Large intestine (tissue), 3 donors: ENCODE measurements at regions not wholly inside any gene's neighbourhood (a gene's known extent, or its start where the extent isn't known, plus 50 kb on each side); places are given as distances from the start of the nearest gene placed in this dataset.

Source experiments
- DNase-seq, 2 donors: peaks; one replicate each; pipeline versions ENCODE4 v3.0.0 to v3.0.0-alpha.2; 2013
- H3K27ac ChIP-seq: one replicate; pipeline ENCODE4 v1.5.1; 2013; ENCODE audit warnings: low read length
- H3K27me3 ChIP-seq: 2 replicates; pipeline ENCODE4 v1.6.1; 2013; ENCODE audit warnings: low read length; ENCODE audit not compliant: control insufficient read depth, insufficient read depth
- H3K36me3 ChIP-seq: 2 replicates; pipeline ENCODE4 v1.6.1; 2013; ENCODE audit warnings: low read length; ENCODE audit not compliant: control insufficient read depth, insufficient read depth
- H3K4me1 ChIP-seq: one replicate; pipeline ENCODE4 v1.6.1; 2013; ENCODE audit warnings: low read length; ENCODE audit not compliant: control insufficient read depth, insufficient read depth
- H3K4me3 ChIP-seq: one replicate; pipeline ENCODE4 v1.5.1; 2013; ENCODE audit warnings: low read length
- H3K9me3 ChIP-seq: one replicate; pipeline ENCODE4 v1.6.1; 2013; ENCODE audit warnings: mild to moderate bottlenecking, low read depth, low read length, moderate library complexity; ENCODE audit not compliant: control insufficient read depth
- WGBS: methylation state at CpG from one replicate; pipeline ENCODE4 v1.1.5; 2013; ENCODE audit warnings: low lambda C conversion rate; ENCODE audit not compliant: insufficient coverage; 5-methylcytosine and 5-hydroxymethylcytosine counted together

DNA sequence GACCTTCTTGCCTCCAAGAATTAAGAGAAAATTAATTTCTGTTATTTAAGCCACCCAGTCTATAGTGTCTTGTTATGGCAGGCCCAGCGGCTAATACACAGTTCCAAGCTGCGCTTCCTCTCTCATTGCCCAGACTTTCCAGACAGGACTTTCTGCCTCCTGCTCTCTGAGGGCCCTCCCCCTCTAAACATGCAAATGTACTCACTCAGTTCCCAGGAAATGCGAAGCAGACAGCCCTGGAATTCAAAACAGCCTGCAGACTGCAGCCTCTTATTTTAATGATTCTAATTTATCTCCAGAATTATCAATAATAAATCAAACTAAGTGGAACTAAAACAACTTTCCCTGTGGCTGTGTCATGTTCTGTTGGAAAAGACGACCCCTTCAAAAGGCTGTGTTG lies 115.5 kb upstream of the ISX start:
- peak in 1 of 2 donors; percentile 6 for DNase-seq
- no CpG with 5 or more reads among the region's 4 CpGs for WGBS
- no peaks in the 10 kb centered on the region for H3K36me3 ChIP-seq
- H3K27me3 ChIP-seq: no peaks in the 10 kb centered on the region
- H3K4me1 ChIP-seq: no peaks in the 10 kb centered on the region
- no peak overlapping the region for H3K4me3 ChIP-seq
- H3K9me3 ChIP-seq: no peaks in the 10 kb centered on the region
- H3K27ac ChIP-seq: no peak overlapping the region

DNA sequence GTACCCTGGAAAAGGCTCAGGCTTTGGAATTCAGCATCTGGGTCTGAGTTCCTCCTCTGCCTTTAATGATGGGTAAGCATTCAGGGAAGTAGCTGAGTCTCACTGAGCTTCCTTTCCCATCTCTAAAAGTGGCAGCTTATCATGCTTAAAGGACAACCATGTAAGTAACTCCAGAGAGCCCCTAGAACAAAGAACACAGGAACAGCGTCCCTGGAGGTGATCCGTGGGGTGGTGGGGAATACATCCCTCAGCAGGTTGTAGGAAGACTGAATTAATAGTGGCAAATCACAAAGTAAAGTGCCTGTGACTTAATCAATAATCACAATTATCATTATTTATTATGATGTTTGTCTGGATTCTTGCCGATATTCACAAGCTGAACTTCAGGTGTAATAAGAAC lies 114.7 kb upstream of the ISX start:
- H3K27ac ChIP-seq: no peak overlapping the region
- no peak for DNase-seq
- no peaks in the 10 kb centered on the region for H3K27me3 ChIP-seq
- 100% methylated on average over 1 of the region's 3 CpGs for WGBS
- no peaks in the 10 kb centered on the region for H3K9me3 ChIP-seq
- H3K4me1 ChIP-seq: no peaks in the 10 kb centered on the region
- H3K4me3 ChIP-seq: no peak overlapping the region
- H3K36me3 ChIP-seq: no peaks in the 10 kb centered on the region

GRCh38 chr22:34960005-34960404 lies 106.0 kb upstream of the ISX start:
- Histone ChIP-seq H3K36me3 (no peaks in the 10 kb centered on the region), H3K4me1 (no peaks in the 10 kb centered on the region)
- WGBS: 13% methylated on average over 1 of the region's 5 CpGs

DNA sequence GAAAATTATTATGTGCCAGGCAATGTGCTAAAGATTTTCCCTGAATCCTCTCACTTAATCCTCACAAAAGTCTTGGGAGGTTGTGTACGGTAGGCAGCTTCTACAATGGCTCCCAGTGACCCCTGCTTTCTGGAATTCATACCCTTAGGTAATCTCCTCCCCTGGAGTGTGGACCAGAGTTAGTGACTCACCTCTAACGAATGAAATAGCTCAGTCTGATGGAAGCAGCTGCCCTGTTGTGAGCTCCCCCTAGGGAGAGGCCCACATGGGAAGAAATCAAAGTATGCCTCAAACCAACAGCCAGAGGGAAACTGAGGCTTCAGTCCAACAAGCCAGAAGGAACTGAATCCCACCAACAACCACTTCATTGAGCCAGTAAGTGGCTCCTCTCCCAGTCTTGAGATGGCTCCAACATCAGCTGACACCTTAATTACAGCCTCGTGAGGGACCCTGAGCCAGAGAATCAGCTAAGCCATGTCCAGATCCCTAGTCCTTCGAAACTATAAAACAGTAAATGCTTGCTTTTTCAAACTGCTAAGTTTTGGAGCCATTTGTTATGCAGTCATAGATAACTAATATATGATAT lies 98.9 kb upstream of the ISX start:
- H3K36me3 ChIP-seq: no peaks in the 10 kb centered on the region
- no CpG with 5 or more reads among the region's 4 CpGs for WGBS
- no peak overlapping the region for H3K27ac ChIP-seq
- no peaks in the 10 kb centered on the region for H3K27me3 ChIP-seq
- no peaks in the 10 kb centered on the region for H3K4me1 ChIP-seq
- DNase-seq: no peak
- no peaks in the 10 kb centered on the region for H3K9me3 ChIP-seq
- no peak overlapping the region for H3K4me3 ChIP-seq

More at GRCh38 chr22:34960005-34960404, 106.0 kb upstream of the ISX start:
- H3K27me3 ChIP-seq: no peaks in the 10 kb centered on the region
- no peak overlapping the region for H3K4me3 ChIP-seq
- no peak for DNase-seq
- no peak overlapping the region for H3K27ac ChIP-seq
- H3K9me3 ChIP-seq: no peaks in the 10 kb centered on the region

DNA sequence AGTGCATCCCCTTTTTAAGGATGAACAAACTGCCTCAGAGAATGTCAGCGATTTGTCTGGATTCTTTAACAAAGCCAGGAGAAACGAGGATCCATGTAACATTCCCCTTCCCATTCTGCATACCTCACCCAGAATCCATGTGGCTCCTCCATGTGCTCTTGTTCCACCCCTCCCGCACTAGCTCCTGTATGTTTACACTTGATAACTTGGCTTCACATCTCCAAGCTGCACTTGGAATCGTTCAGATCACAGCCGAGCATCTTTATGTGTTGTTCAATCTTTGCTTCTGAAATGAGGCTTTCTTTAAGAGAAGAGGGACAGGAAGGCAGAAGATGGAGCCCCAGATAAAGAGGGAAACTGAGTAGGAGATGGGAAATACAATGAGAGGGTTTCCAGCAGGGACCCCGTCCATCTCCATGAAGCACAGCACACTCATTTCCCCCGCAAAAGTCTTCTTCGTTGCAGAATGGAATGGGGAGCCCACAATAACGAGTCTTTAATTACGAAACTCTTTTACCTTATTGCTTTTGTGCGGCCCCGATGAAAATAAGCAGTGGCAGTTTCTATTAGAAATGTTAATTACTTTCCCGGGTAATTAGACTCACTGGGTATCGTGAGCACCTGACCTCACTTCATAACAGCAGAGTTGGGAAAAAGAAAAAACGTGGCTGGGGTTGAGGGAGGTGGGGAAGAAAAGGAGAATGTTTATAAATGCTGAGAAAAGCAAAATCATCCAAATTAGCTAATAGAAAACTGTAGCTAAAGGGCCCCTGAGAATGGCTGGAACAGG lies 96.8 kb upstream of the ISX start:
- Histone ChIP-seq H3K4me1 (no peaks in the 10 kb centered on the region), H3K27ac (no peak overlapping the region), H3K4me3 (no peak overlapping the region), H3K36me3 (no peaks in the 10 kb centered on the region), H3K9me3 (no peaks in the 10 kb centered on the region), H3K27me3 (no peaks in the 10 kb centered on the region)
- DNase-seq: no peak
- WGBS: 68% methylated on average over 4 of the region's 15 CpGs

DNA sequence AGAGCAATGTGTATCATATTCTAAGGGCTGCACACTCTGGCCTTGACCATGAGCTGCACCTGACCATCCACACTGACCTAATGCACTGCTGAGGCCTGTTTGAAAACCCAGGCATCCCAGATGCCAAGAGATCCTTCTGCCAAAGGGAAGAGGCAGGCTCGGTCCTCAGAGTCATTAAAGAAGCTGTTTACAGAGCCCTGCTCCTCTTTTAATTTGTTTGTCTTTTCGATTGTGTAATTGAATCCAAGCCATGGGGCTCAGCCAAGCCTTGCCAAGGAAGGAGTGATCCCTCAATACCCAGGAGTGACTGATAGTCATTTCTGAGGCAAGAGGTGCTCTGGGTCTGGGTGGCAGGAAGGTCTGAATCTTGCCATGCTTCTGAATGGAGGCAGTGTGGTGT lies 94.5 kb upstream of the ISX start:
- no peaks in the 10 kb centered on the region for H3K9me3 ChIP-seq
- H3K27ac ChIP-seq: no peak overlapping the region
- no peaks in the 10 kb centered on the region for H3K36me3 ChIP-seq
- DNase-seq: no peak
- H3K4me3 ChIP-seq: no peak overlapping the region
- WGBS: no CpG with 5 or more reads among the region's 2 CpGs
- no peaks in the 10 kb centered on the region for H3K4me1 ChIP-seq
- H3K27me3 ChIP-seq: no peaks in the 10 kb centered on the region

DNA sequence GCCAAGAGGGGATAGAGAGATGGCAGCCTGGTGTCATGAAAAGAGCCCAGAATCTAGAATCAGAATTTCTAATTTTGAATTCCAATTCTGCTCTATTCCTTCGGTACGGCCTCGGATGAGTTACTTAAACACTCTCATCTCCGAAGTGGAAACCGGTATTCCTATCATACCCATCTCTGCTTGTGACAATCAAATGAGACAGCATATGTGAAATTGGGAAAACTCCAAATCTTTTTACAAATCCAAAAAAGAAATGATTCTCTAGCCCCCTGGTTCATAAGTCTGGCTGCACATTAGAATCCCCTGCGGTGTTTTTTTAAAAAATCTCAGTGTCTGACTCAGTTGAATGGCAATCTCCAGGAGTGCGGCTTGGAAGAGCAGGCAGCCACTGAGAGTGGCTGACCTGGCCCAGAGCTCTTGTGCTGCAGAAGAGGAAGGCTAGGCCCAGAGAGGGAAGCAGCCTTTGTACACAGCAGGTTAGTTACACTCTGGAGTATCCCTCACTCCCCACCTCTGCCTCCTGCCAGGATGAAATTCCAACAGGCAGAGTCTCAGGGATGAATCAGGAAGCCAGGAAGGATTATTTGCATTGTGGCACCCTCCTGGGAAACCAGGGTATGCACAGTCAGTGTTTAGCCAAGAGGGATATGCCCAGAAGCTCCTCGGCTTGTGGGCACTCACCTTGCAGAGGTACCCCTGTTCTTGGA lies 93.6 kb upstream of the ISX start:
- Histone ChIP-seq H3K27me3 (no peaks in the 10 kb centered on the region), H3K9me3 (no peaks in the 10 kb centered on the region), H3K36me3 (no peaks in the 10 kb centered on the region), H3K4me3 (no peak overlapping the region), H3K27ac (no peak overlapping the region), H3K4me1 (no peaks in the 10 kb centered on the region)
- 84% methylated on average over 5 of the region's 8 CpGs for WGBS
- DNase-seq: no peak

DNA sequence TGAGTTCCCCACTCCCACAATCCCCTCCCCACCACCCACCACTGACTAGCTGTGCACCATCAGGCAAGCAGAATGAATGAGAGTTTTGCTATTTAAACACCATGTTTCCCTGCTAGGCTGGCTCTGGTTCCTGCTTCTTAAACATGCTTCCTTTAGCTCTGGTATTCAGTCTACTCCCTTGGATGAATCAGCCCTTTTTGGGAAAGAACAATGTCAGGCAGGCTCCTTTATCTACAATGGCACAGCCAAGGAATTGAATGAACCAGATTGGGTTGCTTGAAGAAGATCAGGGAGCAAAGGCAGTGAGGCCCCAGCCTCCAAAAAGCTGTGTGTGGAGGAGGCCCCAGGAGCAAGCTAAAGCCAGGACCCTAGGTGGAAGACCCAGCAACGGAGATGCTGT lies 92.9 kb upstream of the ISX start:
- H3K9me3 ChIP-seq: no peaks in the 10 kb centered on the region
- H3K27me3 ChIP-seq: no peaks in the 10 kb centered on the region
- no peak for DNase-seq
- no peaks in the 10 kb centered on the region for H3K4me1 ChIP-seq
- no peak overlapping the region for H3K27ac ChIP-seq
- H3K4me3 ChIP-seq: no peak overlapping the region
- H3K36me3 ChIP-seq: no peaks in the 10 kb centered on the region
- WGBS: no CpG with 5 or more reads among the region's 1 CpG

- Histone ChIP-seq H3K9me3 (no peaks in the 10 kb centered on the region), H3K4me3 (no peak overlapping the region), H3K4me1 (no peaks in the 10 kb centered on the region), H3K27ac (no peak overlapping the region), H3K36me3 (no peaks in the 10 kb centered on the region), H3K27me3 (no peaks in the 10 kb centered on the region)
- no peak for DNase-seq
- WGBS: no CpG with 5 or more reads among the region's 2 CpGs
Observed at GRCh38 chr22:34973926-34974325, 92.0 kb upstream of the ISX start.

DNA sequence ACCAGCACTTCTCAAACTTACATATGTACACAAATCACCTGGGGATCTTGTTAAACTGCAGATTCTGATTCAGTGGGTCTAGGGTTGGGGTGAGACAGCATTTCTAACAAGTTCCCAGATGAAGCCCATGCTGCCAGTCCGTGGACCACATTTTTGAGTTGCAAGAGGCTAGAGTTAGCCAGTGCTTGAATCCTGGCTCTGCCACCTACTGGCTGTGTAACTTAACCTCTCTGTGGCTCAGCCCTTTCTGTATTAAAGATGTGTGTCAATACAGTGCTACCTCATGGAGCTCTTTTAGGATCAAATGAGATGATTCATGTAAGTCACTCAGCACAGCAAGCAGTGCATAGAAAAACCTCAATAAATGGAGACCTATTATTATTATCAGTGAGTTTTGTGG lies 90.2 kb upstream of the ISX start:
- H3K4me3 ChIP-seq: no peak overlapping the region
- WGBS: no CpG with 5 or more reads among the region's 1 CpG
- no peaks in the 10 kb centered on the region for H3K36me3 ChIP-seq
- H3K9me3 ChIP-seq: no peaks in the 10 kb centered on the region
- H3K27ac ChIP-seq: no peak overlapping the region
- H3K27me3 ChIP-seq: no peaks in the 10 kb centered on the region
- no peak for DNase-seq
- no peaks in the 10 kb centered on the region for H3K4me1 ChIP-seq
